Naive thymus-derived CD4-positive, alpha-beta T cell (primary cell): ENCODE measurements at regions not wholly inside any gene's neighbourhood (a gene's known extent, or its start where the extent isn't known, plus 50 kb on each side); places are given as distances from the start of the nearest gene placed in this dataset.

Experiments
- ATAC-seq: fragments of 150-1000 bp; cut with Tn5 transposase; 2 replicates; pipeline ENCODE4 v1.10.0; 2021; ENCODE audit warnings: mild to moderate bottlenecking, moderate library complexity
- CTCF ChIA-PET: fragments of 350-600 bp; sonication (Branson Sonifier 250); formaldehyde crosslinking; loops from one replicate; lab custom pipeline; 2021; ENCODE audit warnings: antibody characterized with exemption; lab: Charles Lee
- POLR2A ChIA-PET: fragments of 350-600 bp; sonication (Branson Sonifier 250); formaldehyde crosslinking; loops from one replicate; lab custom pipeline; 2021; ENCODE audit warnings: antibody characterized with exemption, inconsistent platforms; lab: Charles Lee
- DNase-seq, 9 donors: peaks; one replicate each; pipeline versions ENCODE4 v3.0.0 to v3.0.0-alpha.2; 2020 to 2022; ENCODE audit warnings: mixed read lengths in 1 of 9
- H3K27ac ChIP-seq: one replicate; pipeline ENCODE4 v1.7.0; 2013; ENCODE audit warnings: mild to moderate bottlenecking, low read depth, low read length, moderate library complexity
- H3K27me3 ChIP-seq, 2 donors: one replicate each; pipeline ENCODE4 v1.7.0; 2013; ENCODE audit warnings: low read length in 2 of 2, mild to moderate bottlenecking in 2 of 2, moderate library complexity in 2 of 2; ENCODE audit not compliant: control insufficient read depth in 2 of 2, insufficient read depth in 2 of 2
- H3K36me3 ChIP-seq, 3 experiments: 1 replicate in 2 of 3; 2 replicates in 1 of 3; pipeline ENCODE4 v1.7.0; 2013; ENCODE audit warnings: low read length in 3 of 3, mild to moderate bottlenecking in 3 of 3, moderate library complexity in 1 of 3; ENCODE audit not compliant: insufficient read depth in 3 of 3, control insufficient read depth in 2 of 3
- H3K4me1 ChIP-seq, 2 donors: one replicate each; pipeline ENCODE4 v1.7.0; 2013; ENCODE audit warnings: low read length in 2 of 2, mild to moderate bottlenecking in 2 of 2, moderate library complexity in 1 of 2; ENCODE audit not compliant: control insufficient read depth in 2 of 2, insufficient read depth in 2 of 2
- H3K4me3 ChIP-seq: 2 replicates; pipeline ENCODE4 v1.7.0; 2013; ENCODE audit warnings: mild to moderate bottlenecking, low read length
- H3K9me3 ChIP-seq, 3 experiments: 1 replicate in 2 of 3; 2 replicates in 1 of 3; pipeline ENCODE4 v1.7.0; 2013; ENCODE audit warnings: low read length in 3 of 3; ENCODE audit not compliant: control insufficient read depth in 2 of 3
- H3K27ac Mint-ChIP-seq, 9 donors: one replicate each; pipeline ENCODE4 v1.8.0; 2020 to 2022; ENCODE audit warnings: mixed read lengths in 9 of 9, mild to moderate bottlenecking in 8 of 9, moderate library complexity in 5 of 9, inconsistent platforms in 2 of 9
- H3K27me3 Mint-ChIP-seq, 5 donors: one replicate each; pipeline ENCODE4 v1.8.0; 2021 to 2022; ENCODE audit warnings: mixed read lengths in 5 of 5, mild to moderate bottlenecking in 1 of 5
- H3K36me3 Mint-ChIP-seq, 5 donors: one replicate each; pipeline ENCODE4 v1.8.0; 2020 to 2022; ENCODE audit warnings: mixed read lengths in 5 of 5, mild to moderate bottlenecking in 3 of 5, inconsistent platforms in 1 of 5
- H3K4me1 Mint-ChIP-seq, 7 donors: one replicate each; pipeline ENCODE4 v1.8.0; 2020 to 2022; ENCODE audit warnings: mixed read lengths in 7 of 7, mild to moderate bottlenecking in 3 of 7, inconsistent platforms in 1 of 7
- H3K4me3 Mint-ChIP-seq, 10 donors: one replicate each; pipeline ENCODE4 v1.8.0; 2020 to 2022; ENCODE audit warnings: mild to moderate bottlenecking in 10 of 10, mixed read lengths in 10 of 10, moderate library complexity in 6 of 10, inconsistent platforms in 2 of 10
- H3K9me3 Mint-ChIP-seq, 11 donors: one replicate each; pipeline ENCODE4 v1.8.0; 2020 to 2022; ENCODE audit warnings: mixed read lengths in 11 of 11, mild to moderate bottlenecking in 4 of 11, inconsistent platforms in 1 of 11, moderate library complexity in 1 of 11
- intact Hi-C, 2 donors: fragments of 100-400 bp; cut with micrococcal nuclease; formaldehyde crosslinking; loops; one replicate each; pipeline ENCODE4 v1.15.1; 2023

GRCh38 chr3:13200946-13201345 lies 127.7 kb upstream of the IQSEC1 start:
- no peak for DNase-seq
- POLR2A ChIA-PET: no interaction called here

GRCh38 chr3:13200465-13200864 lies 127.2 kb upstream of the IQSEC1 start:
- H3K27ac ChIP-seq: no peak overlapping the region
- peaks cover 32 to 48% (median 39%) of the 10 kb centered on the region in 5 donors for H3K27me3 Mint-ChIP-seq
- ChIA-PET POLR2A (no interaction called here), CTCF (no interaction called here)
- no peaks in the 10 kb centered on the region for H3K27me3 ChIP-seq
- H3K4me3 ChIP-seq: no peak overlapping the region
- intact Hi-C loops: no loop called here
- H3K9me3 ChIP-seq: no peaks in the 10 kb centered on the region
- no peak overlapping the region for H3K4me3 Mint-ChIP-seq
- no peaks in the 10 kb centered on the region for H3K4me1 ChIP-seq
- no peaks in the 10 kb centered on the region for H3K9me3 Mint-ChIP-seq
- no peak for DNase-seq
- no peaks in the 10 kb centered on the region for H3K36me3 Mint-ChIP-seq
- peaks cover 2 to 19% (median 13%) of the 10 kb centered on the region in 7 donors for H3K4me1 Mint-ChIP-seq
- no peaks in the 10 kb centered on the region for H3K36me3 ChIP-seq
- no peak for ATAC-seq
- no peak overlapping the region for H3K27ac Mint-ChIP-seq

More at GRCh38 chr3:13200946-13201345, 127.7 kb upstream of the IQSEC1 start:
- H3K9me3 ChIP-seq: no peaks in the 10 kb centered on the region
- no peaks in the 10 kb centered on the region for H3K36me3 ChIP-seq
- Mint-ChIP-seq H3K4me3 (no peak overlapping the region), H3K4me1 (peaks cover 0 to 16% (median 12%) of the 10 kb centered on the region in 7 donors), H3K36me3 (no peaks in the 10 kb centered on the region), H3K27ac (no peak overlapping the region), H3K9me3 (no peaks in the 10 kb centered on the region), H3K27me3 (peaks cover 37 to 50% (median 44%) of the 10 kb centered on the region in 5 donors)
- no peak for ATAC-seq
- CTCF ChIA-PET: interaction anchor here (0.6 kb wide), 1 partner anchor 449 kb away, joined by 7 read pairs; no protein-coding TSS in a partner anchor
- intact Hi-C loops: no loop called here
- H3K27ac ChIP-seq: no peak overlapping the region
- no peak overlapping the region for H3K4me3 ChIP-seq
- no peaks in the 10 kb centered on the region for H3K4me1 ChIP-seq
- H3K27me3 ChIP-seq: no peaks in the 10 kb centered on the region

- intact Hi-C loops: no loop called here
- POLR2A ChIA-PET: no interaction called here
These were observed 126.7 kb upstream of the IQSEC1 start for GRCh38 chr3:13199899-13200451.

GRCh38 chr3:13199006-13199776 lies 126.0 kb upstream of the IQSEC1 start:
- Histone ChIP-seq H3K27ac (no peak overlapping the region), H3K9me3 (no peaks in the 10 kb centered on the region), H3K27me3 (no peaks in the 10 kb centered on the region), H3K4me3 (no peak overlapping the region), H3K36me3 (no peaks in the 10 kb centered on the region), H3K4me1 (no peaks in the 10 kb centered on the region)
- Mint-ChIP-seq H3K27me3 (peaks cover 20 to 40% (median 27%) of the 10 kb centered on the region in 5 donors), H3K27ac (no peak overlapping the region), H3K36me3 (no peaks in the 10 kb centered on the region), H3K9me3 (no peaks in the 10 kb centered on the region), H3K4me1 (peaks cover 4 to 12% (median 8%) of the 10 kb centered on the region in 7 donors), H3K4me3 (no peak overlapping the region)
- ChIA-PET CTCF (no interaction called here), POLR2A (no interaction called here)
- intact Hi-C loops: no loop called here
- DNase-seq (no peak), ATAC-seq (no peak)

More at GRCh38 chr3:13199899-13200451, 126.7 kb upstream of the IQSEC1 start:
- Mint-ChIP-seq H3K36me3 (no peaks in the 10 kb centered on the region), H3K9me3 (no peaks in the 10 kb centered on the region), H3K4me1 (peaks cover 2 to 17% (median 12%) of the 10 kb centered on the region in 7 donors), H3K27me3 (peaks cover 27 to 43% (median 34%) of the 10 kb centered on the region in 5 donors), H3K4me3 (no peak overlapping the region), H3K27ac (no peak overlapping the region)
- DNase-seq: no peak
- no peaks in the 10 kb centered on the region for H3K27me3 ChIP-seq
- peak; percentile 16 for ATAC-seq
- no peak overlapping the region for H3K4me3 ChIP-seq
- H3K4me1 ChIP-seq: no peaks in the 10 kb centered on the region
- CTCF ChIA-PET: no interaction called here
- no peak overlapping the region for H3K27ac ChIP-seq
- no peaks in the 10 kb centered on the region for H3K36me3 ChIP-seq
- no peaks in the 10 kb centered on the region for H3K9me3 ChIP-seq

- Histone ChIP-seq H3K27ac (no peak overlapping the region), H3K4me1 (no peaks in the 10 kb centered on the region), H3K9me3 (no peaks in the 10 kb centered on the region), H3K27me3 (no peaks in the 10 kb centered on the region), H3K4me3 (no peak overlapping the region), H3K36me3 (no peaks in the 10 kb centered on the region)
- CTCF ChIA-PET: no interaction called here
- DNase-seq: no peak
- Mint-ChIP-seq H3K4me3 (no peak overlapping the region), H3K36me3 (no peaks in the 10 kb centered on the region), H3K9me3 (no peaks in the 10 kb centered on the region), H3K27ac (no peak overlapping the region), H3K4me1 (peaks cover 4 to 12% (median 8%) of the 10 kb centered on the region in 7 donors), H3K27me3 (peaks cover 19 to 37% (median 20%) of the 10 kb centered on the region in 5 donors)
- POLR2A ChIA-PET: no interaction called here
- intact Hi-C loops: no loop called here
- ATAC-seq: no peak
These were observed 125.1 kb upstream of the IQSEC1 start for GRCh38 chr3:13198264-13198879.

- H3K9me3 ChIP-seq: no peaks in the 10 kb centered on the region
- CTCF ChIA-PET: no interaction called here
These were observed 124.6 kb upstream of the IQSEC1 start for GRCh38 chr3:13197795-13198194.

More at GRCh38 chr3:13197795-13198194, 124.6 kb upstream of the IQSEC1 start:
- Histone ChIP-seq H3K4me3 (no peak overlapping the region), H3K4me1 (no peaks in the 10 kb centered on the region), H3K36me3 (no peaks in the 10 kb centered on the region), H3K27ac (no peak overlapping the region), H3K27me3 (no peaks in the 10 kb centered on the region)
- Mint-ChIP-seq H3K4me1 (peaks cover 4 to 12% (median 8%) of the 10 kb centered on the region in 7 donors), H3K9me3 (no peaks in the 10 kb centered on the region), H3K36me3 (no peaks in the 10 kb centered on the region), H3K27ac (no peak overlapping the region), H3K4me3 (no peak overlapping the region), H3K27me3 (peaks cover 14 to 31% (median 15%) of the 10 kb centered on the region in 5 donors)
- intact Hi-C loops: no loop called here
- POLR2A ChIA-PET: no interaction called here
- DNase-seq (no peak), ATAC-seq (no peak)
